ENCODE measurements at regions not wholly inside any gene's neighbourhood (a gene's known extent, or its start where the extent isn't known, plus 50 kb on each side); places are given as distances from the start of the nearest gene placed in this dataset.

DNA sequence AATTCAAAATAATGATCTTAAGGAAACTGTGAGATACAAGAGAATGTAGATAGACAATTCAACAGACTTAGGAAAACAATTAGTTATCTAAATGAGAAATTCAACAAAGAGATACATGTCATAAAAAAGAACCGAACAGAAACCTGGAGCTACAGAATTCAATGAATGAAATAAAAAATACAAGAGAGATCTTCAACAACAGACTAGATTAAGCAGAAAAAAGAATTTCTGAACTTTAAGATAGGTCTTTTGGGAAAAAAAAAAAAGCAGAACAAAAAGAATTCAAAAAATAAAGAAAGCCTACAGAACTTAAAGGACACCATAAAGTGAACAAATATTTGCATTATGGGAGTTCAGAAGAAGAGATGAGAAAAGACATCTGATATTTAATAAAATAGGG is 129.1 kb upstream of the FOXK1 start:
- TF ChIP-seq, protein P1, sequence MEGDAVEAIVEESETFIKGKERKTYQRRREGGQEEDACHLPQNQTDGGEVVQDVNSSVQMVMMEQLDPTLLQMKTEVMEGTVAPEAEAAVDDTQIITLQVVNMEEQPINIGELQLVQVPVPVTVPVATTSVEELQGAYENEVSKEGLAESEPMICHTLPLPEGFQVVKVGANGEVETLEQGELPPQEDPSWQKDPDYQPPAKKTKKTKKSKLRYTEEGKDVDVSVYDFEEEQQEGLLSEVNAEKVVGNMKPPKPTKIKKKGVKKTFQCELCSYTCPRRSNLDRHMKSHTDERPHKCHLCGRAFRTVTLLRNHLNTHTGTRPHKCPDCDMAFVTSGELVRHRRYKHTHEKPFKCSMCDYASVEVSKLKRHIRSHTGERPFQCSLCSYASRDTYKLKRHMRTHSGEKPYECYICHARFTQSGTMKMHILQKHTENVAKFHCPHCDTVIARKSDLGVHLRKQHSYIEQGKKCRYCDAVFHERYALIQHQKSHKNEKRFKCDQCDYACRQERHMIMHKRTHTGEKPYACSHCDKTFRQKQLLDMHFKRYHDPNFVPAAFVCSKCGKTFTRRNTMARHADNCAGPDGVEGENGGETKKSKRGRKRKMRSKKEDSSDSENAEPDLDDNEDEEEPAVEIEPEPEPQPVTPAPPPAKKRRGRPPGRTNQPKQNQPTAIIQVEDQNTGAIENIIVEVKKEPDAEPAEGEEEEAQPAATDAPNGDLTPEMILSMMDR (IDR thresholded peaks at IDR 0.05; ENCODE audit: insufficient read depth, missing control alignments): no peak
- FAIRE-seq: no peak

DNA sequence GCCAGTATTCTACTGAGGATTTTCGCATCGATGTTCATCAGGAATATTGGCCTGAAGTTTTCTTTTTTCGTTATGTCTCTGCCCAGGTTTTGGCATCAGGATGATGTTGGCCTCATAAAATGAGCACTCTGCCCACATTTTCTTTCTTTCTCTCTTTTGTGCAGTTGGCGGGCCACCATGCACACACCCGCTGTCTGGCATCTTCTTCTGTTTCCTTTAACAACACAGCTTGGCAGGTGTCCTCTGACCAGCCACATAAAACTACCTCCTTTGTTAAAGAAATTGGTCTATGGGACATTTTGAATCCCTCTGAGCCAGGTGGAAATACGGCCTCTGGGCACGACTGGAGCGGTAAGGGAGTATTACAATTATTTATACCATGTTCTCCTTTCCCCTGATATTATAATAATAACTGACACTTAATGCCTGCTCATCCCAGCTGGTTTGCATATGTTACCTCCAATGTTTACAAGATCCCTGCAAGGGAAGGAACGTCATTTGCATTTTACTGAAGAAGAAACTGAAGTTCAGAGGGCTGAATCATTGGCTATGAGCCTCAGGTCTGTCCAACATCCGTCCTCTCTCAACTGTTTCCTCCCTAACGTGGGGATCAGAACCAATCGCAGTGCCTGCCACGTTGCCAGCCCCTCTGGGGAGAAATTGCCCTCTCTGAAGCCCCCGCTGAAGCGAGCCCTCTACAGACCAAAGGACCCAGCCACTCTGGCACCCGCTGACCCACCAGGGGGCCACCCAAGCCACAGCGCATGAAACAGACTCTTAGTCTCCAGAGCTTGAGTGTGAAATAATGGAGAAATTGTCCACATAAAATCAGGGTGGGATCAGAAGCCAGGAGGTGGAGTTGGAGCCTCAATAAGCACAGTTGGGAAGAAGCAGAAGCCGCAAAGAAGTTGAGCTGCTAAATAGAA is 125.0 kb upstream of the FOXK1 start:
- FAIRE-seq: no peak
- TF ChIP-seq, protein P1 (IDR thresholded peaks at IDR 0.05; ENCODE audit: insufficient read depth, missing control alignments): no peak
- no peak for DNase-seq (ENCODE audit: insufficient read length, low spot score)

More for the DNA sequence above, 129.1 kb upstream of the FOXK1 start:
- no peak for DNase-seq (ENCODE audit: insufficient read length, low spot score)

- no peak for DNase-seq (ENCODE audit: insufficient read length, low spot score)
- no peak for FAIRE-seq
- TF ChIP-seq, protein P1 (IDR thresholded peaks at IDR 0.05; ENCODE audit: insufficient read depth, missing control alignments): no peak
These were observed 120.3 kb upstream of the FOXK1 start for GRCh38 chr7:4561795-4562194.

DNA sequence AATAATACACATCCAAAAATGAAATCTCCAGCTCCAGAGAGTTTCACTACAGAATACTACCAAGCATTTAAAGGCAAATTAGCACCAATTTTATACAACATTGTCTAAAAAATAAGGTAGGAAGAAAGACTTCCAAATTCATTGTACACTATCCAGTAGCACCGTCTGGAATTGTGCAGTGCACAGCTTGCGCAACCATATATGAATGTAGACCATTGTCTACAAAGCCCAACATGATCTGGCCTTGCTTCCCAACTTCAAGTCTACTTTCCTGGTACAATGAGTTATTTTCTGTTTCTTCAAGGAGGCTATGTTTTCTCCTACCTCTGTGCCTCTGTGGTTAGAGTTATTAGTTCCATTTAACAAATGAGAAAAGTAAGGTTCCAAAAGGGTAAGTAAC is 115.4 kb upstream of the FOXK1 start:
- FAIRE-seq (no peak), DNase-seq (ENCODE audit: insufficient read length, low spot score) (no peak)
- TF ChIP-seq, protein P1 (IDR thresholded peaks at IDR 0.05; ENCODE audit: insufficient read depth, missing control alignments): no peak

GRCh38 chr7:4574851-4575250 is 107.2 kb upstream of the FOXK1 start:
- DNase-seq (ENCODE audit: insufficient read length, low spot score): no peak
- no peak for FAIRE-seq
- TF ChIP-seq, protein P1 (IDR thresholded peaks at IDR 0.05; ENCODE audit: insufficient read depth, missing control alignments): no peak

- no peak for FAIRE-seq
- DNase-seq (ENCODE audit: insufficient read length, low spot score): no peak
- TF ChIP-seq, protein P1 (IDR thresholded peaks at IDR 0.05; ENCODE audit: insufficient read depth, missing control alignments): no peak
These were observed 106.8 kb upstream of the FOXK1 start for GRCh38 chr7:4575254-4575653.

Data from D721Med (cell line).